Stomach (tissue), 4 donors: ENCODE measurements at regions not wholly inside any gene's neighbourhood (a gene's known extent, or its start where the extent isn't known, plus 50 kb on each side); places are given as distances from the start of the nearest gene placed in this dataset.

Experiments used
- CTCF ChIP-seq, 7 experiments: fragments of 450-650 bp in 4 of 7; fragments of 200-600 bp in 3 of 7; sonication (generic) in 3 of 7; IDR thresholded peaks; one replicate each; pipeline ENCODE4 v1.5.1; 2016 to 2019; ENCODE audit warnings: antibody characterized with exemption in 7 of 7, control low read depth in 2 of 7, mild to moderate bottlenecking in 1 of 7
- EP300 ChIP-seq: sonication (generic); formaldehyde crosslinking; IDR thresholded peaks from one replicate; pipeline ENCODE4 v1.6.1; 2017; ENCODE audit warnings: antibody characterized with exemption
- POLR2A ChIP-seq, 4 donors: fragments of 450-650 bp; IDR thresholded peaks; one replicate each; pipeline ENCODE4 v1.6.1; 2016; ENCODE audit warnings: antibody characterized with exemption in 4 of 4, control low read depth in 2 of 4, mild to moderate bottlenecking in 1 of 4, moderate library complexity in 1 of 4
- POLR2AphosphoS5 ChIP-seq, 3 donors: sonication (generic); formaldehyde crosslinking; IDR thresholded peaks; one replicate each; pipeline ENCODE4 v1.6.1; 2016; ENCODE audit warnings: antibody characterized with exemption in 3 of 3

- no peak for TF ChIP-seq CTCF (IDR thresholded peaks at IDR 0.05)
- TF ChIP-seq POLR2A (IDR thresholded peaks at IDR 0.05), result no peak
- no peak for TF ChIP-seq POLR2AphosphoS5 (IDR thresholded peaks at IDR 0.05)
- TF ChIP-seq EP300, result no peak
Measured at GRCh38 chr19:31534786-31535657, 185.8 kb upstream of the TSHZ3 start.
